IPS DF 6.9 (cell line): ENCODE measurements at regions not wholly inside any gene's neighbourhood (a gene's known extent, or its start where the extent isn't known, plus 50 kb on each side); places are given as distances from the start of the nearest gene placed in this dataset.

ENCODE experiments used
- DNase-seq: peaks from one replicate; pipeline ENCODE4 v3.0.0-alpha.2; 2013; ENCODE audit warnings: low read depth, low spot score
- H3K27ac ChIP-seq: one replicate; pipeline ENCODE4 v1.5.1; 2013; ENCODE audit warnings: low read length, control low read depth
- H3K27me3 ChIP-seq: 2 replicates; pipeline ENCODE4 v1.6.1; 2013; ENCODE audit warnings: mild to moderate bottlenecking, low read length; ENCODE audit not compliant: control insufficient read depth, insufficient read depth
- H3K36me3 ChIP-seq: 2 replicates; pipeline ENCODE4 v1.6.1; 2013; ENCODE audit warnings: low read length; ENCODE audit not compliant: control insufficient read depth, insufficient read depth
- H3K4me1 ChIP-seq: 2 replicates; pipeline ENCODE4 v1.6.1; 2013; ENCODE audit warnings: low read length; ENCODE audit not compliant: control insufficient read depth, insufficient read depth
- H3K4me3 ChIP-seq: 2 replicates; pipeline ENCODE4 v1.5.1; 2013; ENCODE audit warnings: mild to moderate bottlenecking, low read length
- H3K9me3 ChIP-seq: 2 replicates; pipeline ENCODE4 v1.6.1; 2013; ENCODE audit warnings: low read length, inconsistent platforms; ENCODE audit not compliant: control insufficient read depth, insufficient read depth
- WGBS: extraction: QIAGEN DNeasy Blood & Tissue Kit; methylation state at CpG from one replicate; pipeline ENCODE4 v1.1.7; 2013; ENCODE audit warnings: mixed read lengths, missing lambda C conversion rate; ENCODE audit not compliant: insufficient read length, insufficient coverage; 5-methylcytosine and 5-hydroxymethylcytosine counted together

DNA sequence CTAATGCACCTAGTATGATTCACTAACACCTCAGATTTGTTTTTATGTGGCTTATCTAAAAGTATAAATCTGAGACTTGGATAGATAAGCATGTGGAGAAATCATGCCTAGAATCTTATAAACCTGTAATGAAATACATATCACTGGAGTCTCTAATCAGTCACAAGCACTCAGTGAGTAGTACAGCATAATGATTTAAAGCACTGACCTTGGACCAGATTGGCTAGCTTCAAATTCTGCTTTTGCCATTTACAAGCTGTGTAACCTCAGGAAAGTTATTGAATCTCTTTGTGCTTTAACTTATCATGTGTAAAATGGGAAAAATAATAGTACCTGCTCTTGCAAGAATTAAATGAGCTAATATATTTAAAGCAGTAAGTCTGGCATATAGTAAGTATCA lies 61.2 kb upstream of the ALDH1A1 start:
- H3K9me3 ChIP-seq = no peaks in the 10 kb centered on the region
- H3K4me1 ChIP-seq = no peaks in the 10 kb centered on the region
- H3K36me3 ChIP-seq = no peaks in the 10 kb centered on the region
- H3K27me3 ChIP-seq = no peaks in the 10 kb centered on the region
- no peak for DNase-seq
- H3K4me3 ChIP-seq = no peak overlapping the region
- H3K27ac ChIP-seq = no peak overlapping the region

DNA sequence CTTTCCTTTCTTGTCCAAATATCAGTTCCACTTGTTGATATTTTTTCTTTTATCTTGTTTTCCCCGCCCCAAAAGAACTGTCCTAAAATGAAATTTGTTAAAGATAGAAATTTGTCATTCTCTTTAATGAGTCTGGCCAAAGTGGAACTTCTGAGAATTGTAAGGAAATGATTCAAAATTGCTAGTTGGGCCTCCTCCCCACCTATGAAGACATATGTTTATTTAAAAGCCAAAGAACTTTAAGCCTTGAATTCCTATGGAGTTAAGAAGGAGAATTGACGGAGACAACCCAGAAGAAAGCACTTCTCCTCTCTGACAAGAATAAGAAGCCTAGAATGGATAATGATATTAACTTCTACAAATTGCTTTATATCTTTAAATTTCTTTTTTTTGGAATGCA lies 59.1 kb upstream of the ALDH1A1 start:
- WGBS = no CpG with 5 or more reads among the region's 2 CpGs
- DNase-seq = no peak
- Histone ChIP-seq H3K9me3 (no peaks in the 10 kb centered on the region), H3K4me1 (no peaks in the 10 kb centered on the region), H3K4me3 (no peak overlapping the region), H3K27ac (no peak overlapping the region), H3K27me3 (no peaks in the 10 kb centered on the region), H3K36me3 (no peaks in the 10 kb centered on the region)

DNA sequence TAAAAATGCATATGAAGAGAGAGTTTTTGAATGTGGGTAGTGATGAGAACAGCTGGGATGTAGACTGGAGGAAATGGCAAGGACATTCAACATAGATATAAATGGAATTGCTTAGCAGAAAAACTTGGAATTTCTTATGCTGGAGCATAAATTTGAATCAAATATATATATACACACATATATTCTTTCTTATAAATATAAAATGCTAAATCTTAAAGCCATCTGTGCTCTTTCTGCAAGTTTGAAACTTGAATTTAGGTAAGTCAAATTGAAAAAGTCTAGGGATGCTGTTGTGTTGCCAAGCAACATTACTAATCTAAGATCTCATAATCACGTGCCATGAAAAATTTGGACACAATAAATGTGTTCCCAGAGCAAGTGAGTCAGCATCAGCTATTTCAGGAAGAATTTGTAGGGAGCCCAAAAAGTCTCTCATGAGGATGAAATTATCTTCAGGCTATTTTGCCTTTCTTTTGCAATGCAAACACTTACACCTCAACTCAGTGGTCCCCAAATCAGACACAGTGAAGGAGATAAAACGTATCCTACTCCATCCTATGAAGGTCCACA lies 58.4 kb upstream of the ALDH1A1 start:
- no peaks in the 10 kb centered on the region for H3K27me3 ChIP-seq
- H3K9me3 ChIP-seq = no peaks in the 10 kb centered on the region
- no peak overlapping the region for H3K4me3 ChIP-seq
- no peak for DNase-seq
- WGBS = no CpG with 5 or more reads among the region's 2 CpGs
- no peak overlapping the region for H3K27ac ChIP-seq
- no peaks in the 10 kb centered on the region for H3K4me1 ChIP-seq
- H3K36me3 ChIP-seq = no peaks in the 10 kb centered on the region

DNA sequence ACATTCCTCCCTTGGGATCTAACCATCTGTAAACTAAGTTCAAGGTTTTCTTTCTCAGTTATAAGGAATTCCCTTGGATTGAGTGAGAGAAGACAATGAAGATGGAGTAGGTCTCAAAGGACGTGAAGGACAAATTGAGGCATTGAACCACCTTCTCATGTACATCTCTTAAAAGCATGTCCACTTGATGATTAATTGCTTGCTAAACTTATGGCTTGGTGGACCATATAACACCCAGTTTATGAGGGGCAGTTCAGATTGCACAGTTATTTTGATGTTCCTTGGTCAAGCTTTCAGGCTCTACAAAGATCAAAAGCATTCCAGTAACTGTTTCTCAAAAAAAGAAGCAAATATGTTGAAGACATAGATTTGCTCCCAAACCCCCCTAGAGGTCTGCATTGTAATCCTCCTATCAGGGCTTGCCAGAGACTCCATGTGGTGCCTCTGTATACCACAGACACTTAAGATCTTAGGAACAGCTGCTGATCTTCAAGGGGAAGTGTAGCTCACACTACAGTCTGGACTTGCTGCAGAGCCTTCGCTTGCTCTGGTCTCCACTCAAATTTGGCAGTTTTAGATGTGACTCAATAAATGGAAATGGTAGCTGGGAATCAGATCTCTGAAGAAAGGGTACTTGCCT lies 56.9 kb upstream of the ALDH1A1 start:
- no peaks in the 10 kb centered on the region for H3K4me1 ChIP-seq
- H3K9me3 ChIP-seq = no peaks in the 10 kb centered on the region
- no peak overlapping the region for H3K27ac ChIP-seq
- no peaks in the 10 kb centered on the region for H3K27me3 ChIP-seq
- H3K36me3 ChIP-seq = no peaks in the 10 kb centered on the region
- WGBS = no CpG with 5 or more reads among the region's 2 CpGs
- no peak for DNase-seq
- H3K4me3 ChIP-seq = no peak overlapping the region

DNA sequence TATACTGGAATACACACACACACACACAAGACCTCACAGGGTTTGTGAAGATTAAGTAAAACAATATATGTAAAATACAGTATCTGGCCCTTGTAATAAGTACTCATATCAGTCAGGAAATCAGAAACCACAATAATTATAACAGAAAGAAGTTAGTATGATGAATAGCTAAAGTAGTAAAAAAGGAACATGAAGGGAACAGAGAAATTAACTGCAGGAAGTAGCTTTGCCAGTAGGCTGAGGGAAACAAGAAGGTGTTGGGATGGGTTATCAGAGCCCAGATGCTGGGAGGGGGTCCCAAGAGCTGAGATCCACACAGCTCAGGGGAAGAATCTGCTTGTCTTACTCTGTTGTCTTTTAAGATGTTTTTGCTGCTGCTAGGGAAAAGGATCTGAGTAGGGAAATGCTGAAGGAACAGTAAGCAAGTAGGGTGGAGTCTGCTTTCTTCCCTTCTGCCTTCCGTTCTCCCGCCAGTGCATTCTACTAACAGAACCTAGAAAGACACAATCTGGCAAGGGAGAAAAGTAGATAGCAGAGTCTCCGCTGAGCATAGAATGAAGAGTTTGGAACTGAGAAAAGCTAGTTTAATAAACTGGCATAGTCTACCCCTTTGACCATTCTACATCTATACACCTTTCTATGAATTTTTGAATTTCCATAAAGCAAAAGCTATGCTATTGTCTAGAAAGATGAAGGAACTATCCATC lies 55.3 kb upstream of the ALDH1A1 start:
- Histone ChIP-seq H3K27ac (no peak overlapping the region), H3K27me3 (no peaks in the 10 kb centered on the region), H3K4me3 (no peak overlapping the region), H3K36me3 (no peaks in the 10 kb centered on the region), H3K9me3 (no peaks in the 10 kb centered on the region), H3K4me1 (no peaks in the 10 kb centered on the region)
- DNase-seq = no peak
- WGBS = no CpG with 5 or more reads among the region's 3 CpGs

DNA sequence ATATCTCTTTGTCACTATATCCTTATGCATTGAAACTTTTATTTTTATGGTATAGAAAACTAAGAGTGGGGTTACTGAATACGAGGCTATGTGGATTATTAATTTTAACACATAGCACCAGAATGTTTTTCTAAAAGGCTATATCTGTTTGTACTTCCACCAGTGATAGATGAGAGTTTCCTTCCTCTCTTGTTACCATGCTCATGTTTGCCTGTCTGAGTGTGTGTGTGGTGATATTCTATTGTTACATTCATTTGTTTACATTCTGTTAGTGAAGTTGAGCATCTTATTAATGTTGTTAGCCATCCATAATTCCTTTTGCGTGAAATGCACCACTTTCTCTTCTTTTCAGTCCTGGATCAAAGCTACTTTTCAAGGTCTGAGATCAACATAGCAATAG lies 54.1 kb upstream of the ALDH1A1 start:
- Histone ChIP-seq H3K9me3 (no peaks in the 10 kb centered on the region), H3K27me3 (no peaks in the 10 kb centered on the region), H3K27ac (no peak overlapping the region), H3K4me1 (no peaks in the 10 kb centered on the region), H3K4me3 (no peak overlapping the region), H3K36me3 (no peaks in the 10 kb centered on the region)
- DNase-seq = no peak
- no CpG with 5 or more reads among the region's 2 CpGs for WGBS
